CD4-positive, alpha-beta memory T cell (primary cell): ENCODE measurements at regions not wholly inside any gene's neighbourhood (a gene's known extent, or its start where the extent isn't known, plus 50 kb on each side); places are given as distances from the start of the nearest gene placed in this dataset.

Experiments used
- CTCF ChIA-PET: fragments of 350-600 bp; sonication (Branson Sonifier 250); formaldehyde crosslinking; loops from one replicate; lab custom pipeline; 2021; ENCODE audit warnings: inconsistent platforms; ENCODE audit not compliant: partially characterized antibody; lab: Charles Lee
- POLR2A ChIA-PET: fragments of 350-600 bp; sonication (Branson Sonifier 250); formaldehyde crosslinking; loops from one replicate; lab custom pipeline; 2021; ENCODE audit not compliant: partially characterized antibody; lab: Charles Lee
- DNase-seq, 5 donors: peaks; one replicate each; pipeline versions ENCODE4 v3.0.0 to v3.0.0-alpha.2; 2020 to 2022; ENCODE audit warnings: mixed read lengths in 1 of 5
- H3K27ac ChIP-seq: one replicate; pipeline ENCODE4 v1.7.0; 2013; ENCODE audit warnings: low read depth, low read length
- H3K27me3 ChIP-seq: 2 replicates; pipeline ENCODE4 v1.7.0; 2013; ENCODE audit warnings: mild to moderate bottlenecking, low read length, moderate library complexity; ENCODE audit not compliant: insufficient read depth
- H3K36me3 ChIP-seq: 2 replicates; pipeline ENCODE4 v1.7.0; 2013; ENCODE audit warnings: mild to moderate bottlenecking, low read length, moderate library complexity; ENCODE audit not compliant: insufficient read depth
- H3K4me1 ChIP-seq: 2 replicates; pipeline ENCODE4 v1.7.0; 2013; ENCODE audit warnings: mild to moderate bottlenecking, low read length, moderate library complexity; ENCODE audit not compliant: insufficient read depth
- H3K4me3 ChIP-seq, 2 donors: one replicate each; pipeline ENCODE4 v1.7.0; 2013; ENCODE audit warnings: low read length in 2 of 2, mild to moderate bottlenecking in 1 of 2
- H3K9me3 ChIP-seq, 2 donors: one replicate each; pipeline ENCODE4 v1.7.0; 2013; ENCODE audit warnings: low read length in 2 of 2, control low read depth in 1 of 2; ENCODE audit not compliant: control insufficient read depth in 1 of 2
- H3K27ac Mint-ChIP-seq, 7 donors: one replicate each; pipeline ENCODE4 v1.8.0; 2020 to 2021; ENCODE audit warnings: mixed read lengths in 7 of 7, mild to moderate bottlenecking in 6 of 7, inconsistent platforms in 3 of 7, moderate library complexity in 3 of 7
- H3K27me3 Mint-ChIP-seq, 2 donors: one replicate each; pipeline ENCODE4 v1.8.0; 2020 to 2021; ENCODE audit warnings: mixed read lengths in 2 of 2
- H3K36me3 Mint-ChIP-seq, 2 donors: one replicate each; pipeline ENCODE4 v1.8.0; 2020 to 2021; ENCODE audit warnings: mixed read lengths in 2 of 2, inconsistent platforms in 1 of 2, mild to moderate bottlenecking in 1 of 2
- H3K4me1 Mint-ChIP-seq, 4 donors: one replicate each; pipeline ENCODE4 v1.8.0; 2020 to 2021; ENCODE audit warnings: mixed read lengths in 4 of 4, mild to moderate bottlenecking in 1 of 4
- H3K4me3 Mint-ChIP-seq, 8 donors: one replicate each; pipeline ENCODE4 v1.8.0; 2020 to 2021; ENCODE audit warnings: mixed read lengths in 8 of 8, mild to moderate bottlenecking in 7 of 8, moderate library complexity in 6 of 8, inconsistent platforms in 3 of 8
- H3K9me3 Mint-ChIP-seq, 8 donors: one replicate each; pipeline ENCODE4 v1.8.0; 2020 to 2021; ENCODE audit warnings: mixed read lengths in 8 of 8, mild to moderate bottlenecking in 5 of 8, inconsistent platforms in 3 of 8, moderate library complexity in 1 of 8
- intact Hi-C: fragments of 100-400 bp; cut with micrococcal nuclease; formaldehyde crosslinking; loops from one replicate; pipeline ENCODE4 v1.15.1; 2023

GRCh38 chr4:155073852-155074251 lies 134.6 kb upstream of the NPY2R start:
- Mint-ChIP-seq H3K9me3 (peaks cover 0 to 2% (median 0%) of the 10 kb centered on the region in 8 donors), H3K36me3 (no peaks in the 10 kb centered on the region)
- POLR2A ChIA-PET, result no interaction called here

GRCh38 chr4:155076256-155076785 lies 132.1 kb upstream of the NPY2R start:
- no peak overlapping the region for H3K27ac Mint-ChIP-seq
- H3K27me3 Mint-ChIP-seq, result no peaks in the 10 kb centered on the region
- no peaks in the 10 kb centered on the region for H3K9me3 Mint-ChIP-seq
- Histone ChIP-seq H3K27me3 (no peaks in the 10 kb centered on the region), H3K9me3 (no peaks in the 10 kb centered on the region), H3K4me3 (no peak overlapping the region), H3K4me1 (no peaks in the 10 kb centered on the region), H3K27ac (no peak overlapping the region), H3K36me3 (no peaks in the 10 kb centered on the region)
- intact Hi-C loops, result no loop called here
- ChIA-PET CTCF (no interaction called here), POLR2A (no interaction called here)
- H3K4me3 Mint-ChIP-seq, result no peak overlapping the region
- H3K4me1 Mint-ChIP-seq, result no peaks in the 10 kb centered on the region
- H3K36me3 Mint-ChIP-seq, result no peaks in the 10 kb centered on the region
- no peak for DNase-seq

More at GRCh38 chr4:155073852-155074251, 134.6 kb upstream of the NPY2R start:
- no peaks in the 10 kb centered on the region for H3K9me3 ChIP-seq
- CTCF ChIA-PET, result no interaction called here
- Mint-ChIP-seq H3K27ac (no peak overlapping the region), H3K4me1 (no peaks in the 10 kb centered on the region), H3K27me3 (no peaks in the 10 kb centered on the region), H3K4me3 (no peak overlapping the region)
- intact Hi-C loops, result no loop called here
- no peak overlapping the region for H3K27ac ChIP-seq
- H3K36me3 ChIP-seq, result no peaks in the 10 kb centered on the region
- DNase-seq, result no peak
- H3K27me3 ChIP-seq, result no peaks in the 10 kb centered on the region
- no peaks in the 10 kb centered on the region for H3K4me1 ChIP-seq
- H3K4me3 ChIP-seq, result no peak overlapping the region

GRCh38 chr4:155077452-155078229 lies 130.8 kb upstream of the NPY2R start:
- no peaks in the 10 kb centered on the region for H3K27me3 Mint-ChIP-seq
- CTCF ChIA-PET, result no interaction called here
- H3K36me3 Mint-ChIP-seq, result no peaks in the 10 kb centered on the region
- Histone ChIP-seq H3K27ac (no peak overlapping the region), H3K36me3 (no peaks in the 10 kb centered on the region), H3K9me3 (no peaks in the 10 kb centered on the region), H3K4me3 (no peak overlapping the region), H3K4me1 (no peaks in the 10 kb centered on the region), H3K27me3 (no peaks in the 10 kb centered on the region)
- H3K27ac Mint-ChIP-seq, result no peak overlapping the region
- intact Hi-C loops, result no loop called here
- H3K4me3 Mint-ChIP-seq, result no peak overlapping the region
- POLR2A ChIA-PET, result no interaction called here
- no peaks in the 10 kb centered on the region for H3K4me1 Mint-ChIP-seq
- no peaks in the 10 kb centered on the region for H3K9me3 Mint-ChIP-seq
- no peak for DNase-seq

- no peaks in the 10 kb centered on the region for H3K27me3 Mint-ChIP-seq
- H3K4me3 Mint-ChIP-seq, result no peak overlapping the region
- intact Hi-C loops, result no loop called here
- no peaks in the 10 kb centered on the region for H3K4me1 Mint-ChIP-seq
- Histone ChIP-seq H3K4me1 (no peaks in the 10 kb centered on the region), H3K9me3 (no peaks in the 10 kb centered on the region), H3K36me3 (no peaks in the 10 kb centered on the region), H3K27ac (no peak overlapping the region), H3K27me3 (no peaks in the 10 kb centered on the region), H3K4me3 (no peak overlapping the region)
- CTCF ChIA-PET, result no interaction called here
- POLR2A ChIA-PET, result no interaction called here
- no peak for DNase-seq
- no peaks in the 10 kb centered on the region for H3K9me3 Mint-ChIP-seq
- no peaks in the 10 kb centered on the region for H3K36me3 Mint-ChIP-seq
- H3K27ac Mint-ChIP-seq, result no peak overlapping the region
These were observed 128.6 kb upstream of the NPY2R start for GRCh38 chr4:155079871-155080270.

- H3K36me3 Mint-ChIP-seq, result no peaks in the 10 kb centered on the region
- no peaks in the 10 kb centered on the region for H3K36me3 ChIP-seq
- H3K4me1 Mint-ChIP-seq, result no peaks in the 10 kb centered on the region
- no peak for DNase-seq
- H3K4me3 Mint-ChIP-seq, result no peak overlapping the region
- H3K27me3 ChIP-seq, result no peaks in the 10 kb centered on the region
- no peak overlapping the region for H3K27ac Mint-ChIP-seq
- intact Hi-C loops, result no loop called here
- H3K4me3 ChIP-seq, result no peak overlapping the region
- no peaks in the 10 kb centered on the region for H3K4me1 ChIP-seq
- ChIA-PET CTCF (no interaction called here), POLR2A (no interaction called here)
- no peaks in the 10 kb centered on the region for H3K9me3 ChIP-seq
- H3K9me3 Mint-ChIP-seq, result no peaks in the 10 kb centered on the region
- no peaks in the 10 kb centered on the region for H3K27me3 Mint-ChIP-seq
- no peak overlapping the region for H3K27ac ChIP-seq
These were observed 127.2 kb upstream of the NPY2R start for GRCh38 chr4:155081222-155081621.

GRCh38 chr4:155085843-155086530 lies 122.4 kb upstream of the NPY2R start:
- no peak overlapping the region for H3K27ac Mint-ChIP-seq
- no peak overlapping the region for H3K4me3 Mint-ChIP-seq
- no peaks in the 10 kb centered on the region for H3K9me3 ChIP-seq
- no peak for DNase-seq
- no peaks in the 10 kb centered on the region for H3K4me1 Mint-ChIP-seq
- intact Hi-C loops, result no loop called here
- no peaks in the 10 kb centered on the region for H3K4me1 ChIP-seq
- no peaks in the 10 kb centered on the region for H3K27me3 ChIP-seq
- H3K27me3 Mint-ChIP-seq, result no peaks in the 10 kb centered on the region
- no peaks in the 10 kb centered on the region for H3K9me3 Mint-ChIP-seq
- ChIA-PET POLR2A (no interaction called here), CTCF (no interaction called here)
- no peaks in the 10 kb centered on the region for H3K36me3 ChIP-seq
- H3K36me3 Mint-ChIP-seq, result no peaks in the 10 kb centered on the region
- H3K27ac ChIP-seq, result no peak overlapping the region
- H3K4me3 ChIP-seq, result no peak overlapping the region

- no peaks in the 10 kb centered on the region for H3K36me3 Mint-ChIP-seq
- Histone ChIP-seq H3K36me3 (no peaks in the 10 kb centered on the region), H3K4me3 (no peak overlapping the region), H3K27me3 (no peaks in the 10 kb centered on the region), H3K9me3 (no peaks in the 10 kb centered on the region), H3K4me1 (no peaks in the 10 kb centered on the region), H3K27ac (no peak overlapping the region)
- no peaks in the 10 kb centered on the region for H3K4me1 Mint-ChIP-seq
- no peak overlapping the region for H3K4me3 Mint-ChIP-seq
- ChIA-PET CTCF (no interaction called here), POLR2A (no interaction called here)
- peaks cover 0 to 2% (median 0%) of the 10 kb centered on the region in 8 donors for H3K9me3 Mint-ChIP-seq
- intact Hi-C loops, result no loop called here
- H3K27ac Mint-ChIP-seq, result no peak overlapping the region
- no peak for DNase-seq
- peaks cover 1% of the 10 kb centered on the region in 2 donors for H3K27me3 Mint-ChIP-seq
These were observed 114.1 kb upstream of the NPY2R start for GRCh38 chr4:155094201-155094820.
